DMS53 treated with DMSO at 0.1 percent for 48 hours (cell line): ENCODE measurements at regions not wholly inside any gene's neighbourhood (a gene's known extent, or its start where the extent isn't known, plus 50 kb on each side); places are given as distances from the start of the nearest gene placed in this dataset.

ENCODE experiments used
- DNase-seq: peaks from one replicate; lab custom pipeline; 2025; ENCODE audit not compliant: unreplicated experiment; lab: John Stamatoyannopoulos, UW

GRCh38 chr9:21561502-21561901, 79.4 kb upstream of the IFNE start:
- DNase-seq = no peak

GRCh38 chr9:21564175-21564574, 82.1 kb upstream of the IFNE start:
- DNase-seq = no peak

DNA sequence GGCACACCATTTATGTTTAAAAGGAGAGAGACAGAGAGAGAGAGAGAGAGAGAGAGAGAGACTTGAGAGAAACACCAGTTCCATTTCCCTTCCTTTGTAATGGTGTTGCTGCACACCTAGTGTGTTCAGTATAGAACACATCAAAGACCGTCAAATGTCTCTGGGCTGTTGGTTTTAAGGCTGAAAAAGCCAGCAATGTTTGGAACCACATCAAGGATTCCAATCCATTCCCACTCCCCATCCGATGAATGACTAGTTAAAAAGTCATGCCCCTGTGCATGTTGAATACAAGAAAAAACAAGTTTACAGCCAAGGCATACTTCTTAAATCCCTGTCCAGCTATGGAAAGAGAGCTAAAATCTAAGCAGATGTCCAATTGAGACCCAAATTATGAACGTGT, 83.0 kb upstream of the IFNE start:
- no peak for DNase-seq

DNA sequence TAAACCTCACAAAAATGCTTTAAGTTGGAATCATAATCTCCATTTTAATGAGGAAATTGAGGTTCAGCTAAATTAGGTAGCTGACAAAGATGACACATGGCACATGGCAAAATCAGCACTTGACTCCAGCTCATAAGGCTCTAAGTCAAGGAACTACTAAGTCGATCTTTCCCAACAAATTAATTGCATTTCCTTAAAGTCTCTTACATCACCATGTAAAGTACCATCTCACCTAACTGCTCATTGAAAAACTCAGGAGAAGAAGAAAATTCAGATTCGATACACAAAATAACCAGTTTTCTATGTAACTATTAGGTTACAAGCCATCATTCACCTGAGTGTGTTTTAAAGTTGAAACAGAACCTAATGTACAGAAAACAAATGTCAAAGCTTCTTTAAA, 85.8 kb upstream of the IFNE start:
- DNase-seq = no peak

- DNase-seq = no peak
Observed at GRCh38 chr9:21568484-21568883, 86.4 kb upstream of the IFNE start.

GRCh38 chr9:21569721-21570120, 87.6 kb upstream of the IFNE start:
- DNase-seq = no peak

- no peak for DNase-seq
Observed at GRCh38 chr9:21570643-21571275, 88.6 kb upstream of the IFNE start.

GRCh38 chr9:21574261-21574660, 92.1 kb upstream of the IFNE start:
- DNase-seq = no peak

- DNase-seq = no peak
Observed at GRCh38 chr9:21576331-21577189, 94.4 kb upstream of the IFNE start.

GRCh38 chr9:21579247-21579671, 97.1 kb upstream of the IFNE start:
- no peak for DNase-seq

DNA sequence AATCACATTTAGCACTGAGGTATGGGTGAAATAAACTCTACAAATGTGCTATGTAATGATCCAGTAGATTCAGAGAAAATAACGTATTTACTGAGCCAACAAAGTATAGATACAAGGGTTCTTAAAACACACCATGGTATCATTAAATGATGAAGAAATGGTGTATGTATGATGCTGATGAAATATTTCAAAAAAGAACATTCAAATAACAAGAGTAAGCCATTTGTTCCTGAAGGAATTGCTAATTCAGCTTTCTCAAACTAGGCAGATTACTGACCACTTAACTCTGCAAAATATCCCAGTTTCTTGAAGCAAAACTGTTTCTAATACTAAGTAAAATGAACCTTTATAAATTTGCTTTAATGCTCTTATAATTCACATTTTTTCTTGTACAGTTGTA, 97.6 kb upstream of the IFNE start:
- DNase-seq = no peak

GRCh38 chr9:21580636-21581378, 98.7 kb upstream of the IFNE start:
- DNase-seq = no peak

DNA sequence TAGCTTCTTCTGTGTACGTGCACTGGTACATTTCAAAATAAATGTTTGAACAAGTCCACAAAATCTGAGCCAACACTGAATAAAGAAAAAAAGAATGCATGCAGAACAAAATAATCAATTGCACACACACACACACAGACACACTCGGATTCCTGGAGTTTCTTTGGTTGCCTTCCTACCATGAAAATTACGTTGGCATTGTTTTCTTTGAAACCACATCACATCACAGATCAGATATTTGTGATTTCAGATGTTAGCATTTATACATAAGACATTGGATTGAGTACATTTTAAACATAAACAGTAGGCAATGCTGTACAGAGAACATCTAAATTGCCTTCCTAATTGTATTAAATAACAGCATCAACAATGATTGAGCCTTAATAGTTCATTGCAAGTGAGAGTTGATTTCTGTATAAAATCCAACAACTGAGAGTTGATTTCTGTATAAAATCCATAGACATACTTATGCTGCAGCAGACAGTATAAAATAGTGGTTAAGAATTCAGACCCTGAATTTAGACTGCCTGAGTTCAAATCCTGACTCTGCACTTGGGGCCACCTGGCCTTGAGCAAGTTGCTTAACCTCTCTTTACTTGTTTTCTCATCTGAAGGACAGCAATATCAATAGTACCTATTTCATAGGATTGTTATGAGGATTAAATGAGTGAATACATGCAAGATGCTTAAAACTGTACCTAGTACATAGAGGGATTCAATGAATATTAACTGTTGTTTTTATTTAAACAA, 101.7 kb upstream of the IFNE start:
- DNase-seq = no peak

DNA sequence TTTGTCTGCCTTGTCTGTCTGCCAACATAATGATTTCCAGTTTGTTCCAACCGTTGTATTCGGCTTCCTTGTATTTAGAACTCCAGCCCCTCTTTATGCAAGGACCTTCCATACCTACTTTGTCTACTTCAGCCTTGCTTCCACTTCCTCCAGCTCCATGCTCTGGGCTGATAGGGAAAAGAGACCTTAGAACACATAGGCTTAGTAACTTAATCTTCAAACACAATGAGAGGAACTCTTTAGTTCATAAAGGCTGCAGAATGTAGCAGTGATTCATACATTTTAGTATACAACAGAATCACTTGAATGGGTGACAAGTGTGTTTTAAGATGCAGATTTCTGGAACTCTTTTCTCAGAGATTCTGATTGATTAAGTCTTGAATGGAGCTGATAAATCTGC, 102.8 kb upstream of the IFNE start:
- DNase-seq = no peak

- DNase-seq = no peak
Observed at GRCh38 chr9:21585756-21586752, 103.9 kb upstream of the IFNE start.

DNA sequence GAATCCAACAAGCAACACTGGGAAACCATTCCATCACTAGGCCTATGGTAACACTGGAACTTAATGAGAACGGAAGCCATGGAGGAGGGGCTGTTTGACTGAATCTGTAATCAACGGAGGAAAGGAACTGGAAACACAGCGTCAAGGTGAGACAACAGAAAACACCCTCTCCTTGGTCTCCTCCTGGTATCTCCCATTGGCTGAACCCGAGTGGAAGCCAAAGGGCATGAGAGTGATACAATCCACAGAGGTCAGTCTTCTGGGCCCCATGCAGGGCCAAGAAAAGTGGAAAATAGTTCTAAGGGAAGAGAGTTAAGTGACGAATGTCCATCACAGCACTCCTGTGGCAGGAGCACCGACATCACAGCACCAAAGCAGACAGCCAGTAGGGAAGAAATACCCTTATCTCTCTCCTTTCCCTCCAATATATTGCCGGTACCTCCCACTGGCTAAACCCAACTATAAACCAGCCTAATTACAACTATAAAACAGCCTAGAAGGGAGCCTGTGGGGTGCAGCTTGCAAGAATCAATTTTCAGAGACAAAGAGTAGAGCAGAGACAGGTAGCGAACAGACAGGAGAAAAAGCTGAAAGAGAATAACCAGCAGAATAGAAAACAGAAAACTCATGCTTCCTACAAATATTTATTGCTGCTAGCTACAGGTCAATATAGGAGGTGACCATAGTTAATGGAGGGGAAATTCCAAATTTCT, 107.4 kb upstream of the IFNE start:
- no peak for DNase-seq

GRCh38 chr9:21590058-21590996, 108.2 kb upstream of the IFNE start:
- no peak for DNase-seq
